ENCODE measurements at regions not wholly inside any gene's neighbourhood (a gene's known extent, or its start where the extent isn't known, plus 50 kb on each side); places are given as distances from the start of the nearest gene placed in this dataset.
"Not testable (repeated sequence)": the region's sequence is repeated elsewhere in the genome, so short reads cannot be mapped to it uniquely, and the experiment has no call there.

DNA sequence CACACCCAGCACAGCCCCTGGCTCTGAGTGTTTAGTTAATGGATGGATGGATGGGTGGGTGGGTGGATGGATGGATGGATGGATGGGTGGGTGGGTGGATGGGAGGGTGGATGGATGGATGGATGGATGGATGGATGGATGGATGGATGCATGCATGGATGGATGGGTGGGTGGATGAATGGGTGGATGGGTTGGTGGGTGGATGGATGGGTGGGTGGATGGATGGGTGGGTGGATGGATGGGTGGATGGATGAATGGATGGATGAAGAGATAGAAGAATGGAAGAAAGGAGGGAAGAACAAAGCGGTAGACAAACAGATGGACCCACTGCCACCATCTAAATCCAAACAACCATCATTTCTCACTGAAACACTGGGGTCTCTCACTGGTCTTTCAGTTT, 80.3 kb upstream of the SIRPA start:
- TF ChIP-seq, protein P1, sequence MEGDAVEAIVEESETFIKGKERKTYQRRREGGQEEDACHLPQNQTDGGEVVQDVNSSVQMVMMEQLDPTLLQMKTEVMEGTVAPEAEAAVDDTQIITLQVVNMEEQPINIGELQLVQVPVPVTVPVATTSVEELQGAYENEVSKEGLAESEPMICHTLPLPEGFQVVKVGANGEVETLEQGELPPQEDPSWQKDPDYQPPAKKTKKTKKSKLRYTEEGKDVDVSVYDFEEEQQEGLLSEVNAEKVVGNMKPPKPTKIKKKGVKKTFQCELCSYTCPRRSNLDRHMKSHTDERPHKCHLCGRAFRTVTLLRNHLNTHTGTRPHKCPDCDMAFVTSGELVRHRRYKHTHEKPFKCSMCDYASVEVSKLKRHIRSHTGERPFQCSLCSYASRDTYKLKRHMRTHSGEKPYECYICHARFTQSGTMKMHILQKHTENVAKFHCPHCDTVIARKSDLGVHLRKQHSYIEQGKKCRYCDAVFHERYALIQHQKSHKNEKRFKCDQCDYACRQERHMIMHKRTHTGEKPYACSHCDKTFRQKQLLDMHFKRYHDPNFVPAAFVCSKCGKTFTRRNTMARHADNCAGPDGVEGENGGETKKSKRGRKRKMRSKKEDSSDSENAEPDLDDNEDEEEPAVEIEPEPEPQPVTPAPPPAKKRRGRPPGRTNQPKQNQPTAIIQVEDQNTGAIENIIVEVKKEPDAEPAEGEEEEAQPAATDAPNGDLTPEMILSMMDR (conservative IDR thresholded peaks at IDR 0.05 in 1 of 2, IDR thresholded peaks at IDR 0.05 in 1 of 2; ENCODE audit: low read depth in 1 of 2, low read length in 2 of 2), result not testable (repeated sequence)
- TF ChIP-seq EZH2 (IDR thresholded peaks at IDR 0.05; ENCODE audit: low read length, missing control alignments), result not testable (repeated sequence)

Data from fibroblast of lung (primary cell).